ENCODE measurements at regions not wholly inside any gene's neighbourhood (a gene's known extent, or its start where the extent isn't known, plus 50 kb on each side); places are given as distances from the start of the nearest gene placed in this dataset.

DNA sequence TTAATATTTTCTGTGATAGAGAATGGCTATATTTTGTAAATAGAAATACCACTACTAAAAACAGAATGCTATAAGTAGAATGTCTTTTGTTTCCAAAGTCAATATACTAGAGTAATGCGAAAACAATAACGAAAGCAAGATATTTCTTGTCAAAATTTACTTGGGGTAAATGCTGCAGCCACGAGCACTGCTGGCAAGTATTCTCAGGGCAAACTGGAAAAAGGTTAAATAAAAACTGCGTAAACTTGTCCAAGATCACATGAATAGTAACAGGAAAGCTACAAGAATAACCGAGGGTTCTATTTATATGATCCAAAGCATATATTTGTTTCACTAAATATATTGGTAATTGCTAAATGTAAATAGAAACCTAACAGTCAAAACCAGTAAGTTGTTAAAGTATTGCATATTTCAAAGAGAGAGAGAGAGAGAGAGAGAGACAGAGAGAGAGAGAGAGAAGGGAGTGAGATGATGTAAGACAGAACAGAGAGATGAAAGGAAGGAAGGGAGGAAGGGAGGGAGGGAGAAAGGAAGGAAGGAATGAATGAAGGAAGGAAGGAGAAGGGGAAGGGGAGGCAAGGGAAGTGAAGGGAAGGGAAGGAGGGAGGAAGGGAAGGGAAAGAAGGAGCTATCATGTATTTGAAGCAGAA lies 231.7 kb downstream of the KCNC2 start:
- no peak for TF ChIP-seq CTCF (IDR thresholded peaks at IDR 0.05 in 4 of 5, conservative IDR thresholded peaks at IDR 0.05 in 1 of 5)
- no peak for TF ChIP-seq POLR2A (IDR thresholded peaks at IDR 0.05)

Data from gastrocnemius medialis (tissue), 4 donors.